ENCODE measurements at regions not wholly inside any gene's neighbourhood (a gene's known extent, or its start where the extent isn't known, plus 50 kb on each side); places are given as distances from the start of the nearest gene placed in this dataset.

DNA sequence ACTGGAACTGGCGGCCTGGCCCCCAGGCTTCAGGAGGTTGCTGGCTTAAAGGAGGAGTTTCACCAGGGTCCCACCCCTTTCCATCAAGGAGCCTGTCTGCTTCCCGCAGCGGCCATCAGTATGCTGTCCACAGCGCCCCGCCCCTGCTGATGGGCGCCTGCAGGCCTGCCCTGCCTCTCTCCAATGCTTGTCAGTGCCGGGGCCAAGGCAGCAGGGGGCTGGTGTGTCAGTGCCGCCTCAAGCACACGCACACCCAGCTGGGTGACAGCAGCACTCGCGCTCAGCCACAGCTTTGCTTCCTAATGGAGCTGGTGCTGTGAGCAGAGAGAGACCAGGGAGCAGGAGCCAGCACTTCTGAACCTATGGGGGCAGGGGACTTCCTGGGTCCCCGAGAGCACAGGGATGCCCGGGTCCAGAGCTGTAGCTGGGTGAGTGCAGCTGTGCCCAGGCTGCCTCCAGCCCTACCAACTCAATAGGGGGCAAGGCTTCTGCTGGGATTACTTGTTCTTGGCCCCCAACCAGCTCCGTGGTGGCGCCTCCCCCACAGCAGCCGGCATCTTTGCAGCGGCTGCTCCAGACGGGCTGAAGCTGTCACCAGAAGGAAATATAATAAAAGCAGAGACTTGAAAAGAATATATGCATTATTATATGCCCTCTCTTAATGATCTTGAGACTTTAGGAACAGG, 377.2 kb upstream of the LRATD1 start:
- H3K27ac ChIP-seq, result no peak overlapping the region
- no peak for DNase-seq (ENCODE audit: low read depth in 1 of 2, low spot score in 1 of 2)
- TF ChIP-seq CTCF (IDR thresholded peaks at IDR 0.05; ENCODE audit: low read depth, low read length), result no peak

DNA sequence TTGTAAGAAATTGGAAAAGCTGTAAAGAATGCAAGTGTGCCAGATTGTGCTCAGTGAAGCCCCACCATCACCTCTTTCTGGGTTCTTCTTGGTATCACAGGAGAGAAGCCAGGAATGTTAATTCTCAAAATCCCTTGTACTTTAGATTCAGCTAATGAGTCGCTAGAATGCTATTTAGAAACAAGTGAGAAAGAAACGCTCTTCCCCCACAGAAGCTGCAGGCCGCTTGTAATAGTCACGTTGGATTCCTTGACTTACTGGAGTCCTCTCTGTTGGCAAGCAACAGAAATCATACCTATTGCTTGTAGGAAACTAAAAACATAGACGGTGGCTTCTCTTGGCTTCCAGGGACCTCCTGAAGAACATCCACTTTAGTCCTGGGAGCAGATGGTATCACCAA, 375.6 kb upstream of the LRATD1 start:
- H3K27me3 ChIP-seq, result no peaks in the 10 kb centered on the region
- H3K4me1 ChIP-seq (ENCODE audit: low read depth), result no peaks in the 10 kb centered on the region
- DNase-seq (ENCODE audit: low read depth in 1 of 2, low spot score in 1 of 2), result no peak
- no peaks in the 10 kb centered on the region for H3K9me3 ChIP-seq (ENCODE audit: low read depth)
- no peak overlapping the region for H3K4me3 ChIP-seq
- TF ChIP-seq CTCF (IDR thresholded peaks at IDR 0.05; ENCODE audit: low read depth, low read length), result no peak
- H3K36me3 ChIP-seq, result no peaks in the 10 kb centered on the region
- H3K27ac ChIP-seq, result no peak overlapping the region

More for the DNA sequence above, 377.2 kb upstream of the LRATD1 start:
- H3K36me3 ChIP-seq, result no peaks in the 10 kb centered on the region
- H3K4me3 ChIP-seq, result no peak overlapping the region
- H3K27me3 ChIP-seq, result no peaks in the 10 kb centered on the region
- no peaks in the 10 kb centered on the region for H3K4me1 ChIP-seq (ENCODE audit: low read depth)
- H3K9me3 ChIP-seq (ENCODE audit: low read depth), result no peaks in the 10 kb centered on the region

DNA sequence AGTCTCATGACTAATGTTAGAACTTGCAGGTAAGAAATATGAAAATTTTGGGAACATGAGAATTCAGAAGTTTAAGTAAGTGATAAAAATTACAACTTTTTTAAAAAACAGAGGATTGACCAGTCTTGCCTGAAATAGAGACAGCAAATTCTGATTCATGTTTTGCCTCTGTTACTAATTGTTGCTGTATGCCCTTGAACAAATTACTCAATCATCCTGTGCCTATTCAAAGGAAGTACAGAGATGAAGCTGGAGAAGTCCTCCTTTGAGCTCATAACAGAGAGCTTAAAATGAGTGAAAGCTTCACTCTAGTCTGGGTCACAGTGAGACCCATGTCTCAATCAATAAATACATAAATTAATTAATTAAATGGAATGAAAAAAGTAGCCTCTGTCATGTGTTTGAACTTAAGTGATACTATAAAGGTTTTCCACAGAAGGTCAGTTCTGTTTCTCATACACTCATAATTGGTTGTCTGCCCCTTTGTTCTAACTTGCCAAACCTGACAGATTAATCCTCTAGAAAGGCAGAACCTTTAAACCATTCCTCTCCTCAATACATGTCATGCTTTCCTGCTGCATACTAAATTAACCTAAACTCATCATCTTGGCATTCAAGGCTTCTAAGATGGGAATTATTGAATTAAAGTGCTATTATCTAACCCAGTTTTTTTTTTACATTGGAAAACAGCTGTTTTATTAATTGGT, 374.6 kb upstream of the LRATD1 start:
- Histone ChIP-seq H3K4me1 (ENCODE audit: low read depth) (no peaks in the 10 kb centered on the region), H3K9me3 (ENCODE audit: low read depth) (no peaks in the 10 kb centered on the region), H3K27me3 (no peaks in the 10 kb centered on the region), H3K27ac (no peak overlapping the region), H3K4me3 (no peak overlapping the region), H3K36me3 (no peaks in the 10 kb centered on the region)
- DNase-seq (ENCODE audit: low read depth in 1 of 2, low spot score in 1 of 2), result no peak
- no peak for TF ChIP-seq CTCF (IDR thresholded peaks at IDR 0.05; ENCODE audit: low read depth, low read length)

GRCh38 chr2:14261771-14262170, 370.7 kb upstream of the LRATD1 start:
- no peak overlapping the region for H3K27ac ChIP-seq
- DNase-seq (ENCODE audit: low read depth in 1 of 2, low spot score in 1 of 2), result no peak
- no peak overlapping the region for H3K4me3 ChIP-seq
- no peaks in the 10 kb centered on the region for H3K36me3 ChIP-seq
- H3K27me3 ChIP-seq, result no peaks in the 10 kb centered on the region
- no peak for TF ChIP-seq CTCF (IDR thresholded peaks at IDR 0.05; ENCODE audit: low read depth, low read length)
- peaks cover 6% of the 10 kb centered on the region for H3K4me1 ChIP-seq (ENCODE audit: low read depth)
- no peaks in the 10 kb centered on the region for H3K9me3 ChIP-seq (ENCODE audit: low read depth)

GRCh38 chr2:14263053-14263452, 369.5 kb upstream of the LRATD1 start:
- no peak for DNase-seq (ENCODE audit: low read depth in 1 of 2, low spot score in 1 of 2)
- H3K27me3 ChIP-seq, result no peaks in the 10 kb centered on the region
- no peaks in the 10 kb centered on the region for H3K9me3 ChIP-seq (ENCODE audit: low read depth)
- TF ChIP-seq CTCF (IDR thresholded peaks at IDR 0.05; ENCODE audit: low read depth, low read length), result no peak
- peaks cover 6% of the 10 kb centered on the region for H3K4me1 ChIP-seq (ENCODE audit: low read depth)
- H3K4me3 ChIP-seq, result no peak overlapping the region
- H3K27ac ChIP-seq, result no peak overlapping the region
- H3K36me3 ChIP-seq, result no peaks in the 10 kb centered on the region

All from cardiac muscle cell (in vitro differentiated cells and primary cell).